ENCODE measurements at regions not wholly inside any gene's neighbourhood (a gene's known extent, or its start where the extent isn't known, plus 50 kb on each side); places are given as distances from the start of the nearest gene placed in this dataset.

- no peaks in the 10 kb centered on the region for H3K4me1 ChIP-seq (ENCODE audit: insufficient read depth, low read length)
- TF ChIP-seq, protein P1, sequence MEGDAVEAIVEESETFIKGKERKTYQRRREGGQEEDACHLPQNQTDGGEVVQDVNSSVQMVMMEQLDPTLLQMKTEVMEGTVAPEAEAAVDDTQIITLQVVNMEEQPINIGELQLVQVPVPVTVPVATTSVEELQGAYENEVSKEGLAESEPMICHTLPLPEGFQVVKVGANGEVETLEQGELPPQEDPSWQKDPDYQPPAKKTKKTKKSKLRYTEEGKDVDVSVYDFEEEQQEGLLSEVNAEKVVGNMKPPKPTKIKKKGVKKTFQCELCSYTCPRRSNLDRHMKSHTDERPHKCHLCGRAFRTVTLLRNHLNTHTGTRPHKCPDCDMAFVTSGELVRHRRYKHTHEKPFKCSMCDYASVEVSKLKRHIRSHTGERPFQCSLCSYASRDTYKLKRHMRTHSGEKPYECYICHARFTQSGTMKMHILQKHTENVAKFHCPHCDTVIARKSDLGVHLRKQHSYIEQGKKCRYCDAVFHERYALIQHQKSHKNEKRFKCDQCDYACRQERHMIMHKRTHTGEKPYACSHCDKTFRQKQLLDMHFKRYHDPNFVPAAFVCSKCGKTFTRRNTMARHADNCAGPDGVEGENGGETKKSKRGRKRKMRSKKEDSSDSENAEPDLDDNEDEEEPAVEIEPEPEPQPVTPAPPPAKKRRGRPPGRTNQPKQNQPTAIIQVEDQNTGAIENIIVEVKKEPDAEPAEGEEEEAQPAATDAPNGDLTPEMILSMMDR (IDR thresholded peaks at IDR 0.05; ENCODE audit: borderline replicate concordance, extremely low read depth, low read length, poor library complexity, severe bottlenecking): no peak
- no peak for TF ChIP-seq EZH2 (IDR thresholded peaks at IDR 0.05; ENCODE audit: borderline replicate concordance, low read depth, low read length, severe bottlenecking)
- H3K9ac ChIP-seq (ENCODE audit: low read depth, low read length): no peak overlapping the region
- H3K9me3 ChIP-seq (ENCODE audit: insufficient read depth, low read length, severe bottlenecking): no peaks in the 10 kb centered on the region
- H3K4me3 ChIP-seq (ENCODE audit: low read depth in 1 of 2, low read length in 2 of 2): no peak overlapping the region
- H3K27ac ChIP-seq (ENCODE audit: low read length): no peak overlapping the region
- H3K36me3 ChIP-seq (ENCODE audit: insufficient read depth, low read length): no peaks in the 10 kb centered on the region
- DNase-seq: no peak
- H3K27me3 ChIP-seq (ENCODE audit: insufficient read depth, low read length, poor library complexity): no peaks in the 10 kb centered on the region
- no peak overlapping the region for H2AFZ ChIP-seq (ENCODE audit: low read depth, low read length)
- no peaks in the 10 kb centered on the region for H3K79me2 ChIP-seq (ENCODE audit: insufficient read depth, low read length)
- ATAC-seq (ENCODE audit: insufficient read depth, low read depth): no peak
- no peaks in the 10 kb centered on the region for H4K20me1 ChIP-seq (ENCODE audit: insufficient read depth, low read length)
- no peak overlapping the region for H3K4me2 ChIP-seq (ENCODE audit: insufficient read depth, low read length)
Observed at GRCh38 chr15:96766366-96766765, 435.9 kb downstream of the NR2F2 start.

DNA sequence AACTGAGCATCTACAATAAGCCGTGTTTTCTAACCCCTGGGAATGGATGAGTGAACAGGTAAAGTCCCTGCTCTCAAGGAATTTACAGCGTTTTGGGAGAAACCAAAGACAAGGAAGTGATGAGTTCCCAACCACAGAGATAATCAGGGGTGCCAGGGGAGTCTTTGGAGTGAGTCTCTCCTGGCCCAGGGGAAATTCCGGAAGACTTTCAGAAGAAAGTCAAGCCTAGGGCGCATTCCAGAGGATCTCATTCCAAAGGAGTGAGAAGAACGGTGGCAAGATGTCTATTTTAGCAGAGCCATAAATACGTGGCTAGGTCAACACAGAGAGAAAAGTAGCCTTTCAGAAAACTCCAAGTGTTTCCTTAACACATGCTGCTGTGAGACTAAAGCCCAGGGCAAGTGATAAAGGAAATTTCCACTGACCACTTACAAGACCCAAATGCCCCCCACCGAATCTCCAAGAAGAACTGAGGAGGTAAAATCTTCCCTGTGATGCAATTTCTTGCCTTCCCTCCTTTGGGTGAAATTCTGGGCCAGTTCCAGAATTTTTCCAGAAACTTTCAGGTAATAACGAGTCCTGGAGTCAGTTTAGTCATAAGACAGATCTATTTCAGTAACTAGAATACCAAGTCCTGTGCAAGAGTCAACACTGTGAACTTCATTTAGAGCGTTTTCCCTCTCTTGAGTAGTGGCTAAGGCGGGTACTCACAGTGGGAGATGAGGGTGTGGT, 437.4 kb downstream of the NR2F2 start:
- no peak for TF ChIP-seq EZH2 (IDR thresholded peaks at IDR 0.05; ENCODE audit: borderline replicate concordance, low read depth, low read length, severe bottlenecking)
- TF ChIP-seq, protein P1 (IDR thresholded peaks at IDR 0.05; ENCODE audit: borderline replicate concordance, extremely low read depth, low read length, poor library complexity, severe bottlenecking): no peak
- H3K27ac ChIP-seq (ENCODE audit: low read length): no peak overlapping the region
- H3K4me1 ChIP-seq (ENCODE audit: insufficient read depth, low read length): no peaks in the 10 kb centered on the region
- no peak overlapping the region for H3K4me2 ChIP-seq (ENCODE audit: insufficient read depth, low read length)
- no peaks in the 10 kb centered on the region for H3K36me3 ChIP-seq (ENCODE audit: insufficient read depth, low read length)
- DNase-seq (no peak), ATAC-seq (ENCODE audit: insufficient read depth, low read depth) (no peak)
- no peaks in the 10 kb centered on the region for H4K20me1 ChIP-seq (ENCODE audit: insufficient read depth, low read length)
- no peaks in the 10 kb centered on the region for H3K79me2 ChIP-seq (ENCODE audit: insufficient read depth, low read length)
- H3K9me3 ChIP-seq (ENCODE audit: insufficient read depth, low read length, severe bottlenecking): no peaks in the 10 kb centered on the region
- no peak overlapping the region for H3K9ac ChIP-seq (ENCODE audit: low read depth, low read length)
- no peak overlapping the region for H3K4me3 ChIP-seq (ENCODE audit: low read depth in 1 of 2, low read length in 2 of 2)
- H3K27me3 ChIP-seq (ENCODE audit: insufficient read depth, low read length, poor library complexity): no peaks in the 10 kb centered on the region
- H2AFZ ChIP-seq (ENCODE audit: low read depth, low read length): no peak overlapping the region

GRCh38 chr15:96768435-96768789, 437.9 kb downstream of the NR2F2 start:
- no peak overlapping the region for H3K9ac ChIP-seq (ENCODE audit: low read depth, low read length)
- H3K27me3 ChIP-seq (ENCODE audit: insufficient read depth, low read length, poor library complexity): no peaks in the 10 kb centered on the region
- H3K27ac ChIP-seq (ENCODE audit: low read length): no peak overlapping the region
- no peaks in the 10 kb centered on the region for H3K9me3 ChIP-seq (ENCODE audit: insufficient read depth, low read length, severe bottlenecking)
- no peaks in the 10 kb centered on the region for H4K20me1 ChIP-seq (ENCODE audit: insufficient read depth, low read length)
- no peak overlapping the region for H2AFZ ChIP-seq (ENCODE audit: low read depth, low read length)
- no peaks in the 10 kb centered on the region for H3K36me3 ChIP-seq (ENCODE audit: insufficient read depth, low read length)
- H3K4me3 ChIP-seq (ENCODE audit: low read depth in 1 of 2, low read length in 2 of 2): no peak overlapping the region
- DNase-seq (no peak), ATAC-seq (ENCODE audit: insufficient read depth, low read depth) (no peak)
- H3K4me2 ChIP-seq (ENCODE audit: insufficient read depth, low read length): no peak overlapping the region
- TF ChIP-seq, protein P1 (IDR thresholded peaks at IDR 0.05; ENCODE audit: borderline replicate concordance, extremely low read depth, low read length, poor library complexity, severe bottlenecking): no peak
- TF ChIP-seq EZH2 (IDR thresholded peaks at IDR 0.05; ENCODE audit: borderline replicate concordance, low read depth, low read length, severe bottlenecking): no peak
- no peaks in the 10 kb centered on the region for H3K79me2 ChIP-seq (ENCODE audit: insufficient read depth, low read length)
- H3K4me1 ChIP-seq (ENCODE audit: insufficient read depth, low read length): no peaks in the 10 kb centered on the region
